G401.6 (cell line): ENCODE measurements at regions not wholly inside any gene's neighbourhood (a gene's known extent, or its start where the extent isn't known, plus 50 kb on each side); places are given as distances from the start of the nearest gene placed in this dataset.
"Not testable (repeated sequence)": the region's sequence is repeated elsewhere in the genome, so short reads cannot be mapped to it uniquely, and the experiment has no call there.

Experiments used
- FAIRE-seq: peaks from 2 replicates; lab custom pipeline; 2012; peaks lifted over from hg19 to GRCh38; lab: Jason Lieb, UNC

GRCh38 chr18:39348757-39349156 is 1783.2 kb upstream of the CELF4 start:
- FAIRE-seq = no peak

GRCh38 chr18:39347701-39348100 is 1782.1 kb upstream of the CELF4 start:
- no peak for FAIRE-seq

GRCh38 chr18:39346916-39347315 is 1781.3 kb upstream of the CELF4 start:
- FAIRE-seq = no peak

GRCh38 chr18:39345321-39345720 is 1779.7 kb upstream of the CELF4 start:
- no peak for FAIRE-seq

GRCh38 chr18:39344487-39344886 is 1778.9 kb upstream of the CELF4 start:
- FAIRE-seq = no peak

GRCh38 chr18:39341129-39341528 is 1775.5 kb upstream of the CELF4 start:
- no peak for FAIRE-seq

GRCh38 chr18:39340418-39340817 is 1774.8 kb upstream of the CELF4 start:
- no peak for FAIRE-seq

- no peak for FAIRE-seq
These were observed 1764.1 kb upstream of the CELF4 start for GRCh38 chr18:39329496-39330275.

- no peak for FAIRE-seq
These were observed 1761.2 kb upstream of the CELF4 start for GRCh38 chr18:39326772-39327171.

GRCh38 chr18:39325973-39326372 is 1760.4 kb upstream of the CELF4 start:
- FAIRE-seq = no peak

GRCh38 chr18:39319141-39319540 is 1753.5 kb upstream of the CELF4 start:
- FAIRE-seq = no peak

GRCh38 chr18:39318462-39318861 is 1752.9 kb upstream of the CELF4 start:
- no peak for FAIRE-seq

GRCh38 chr18:39318008-39318407 is 1752.4 kb upstream of the CELF4 start:
- FAIRE-seq = no peak

GRCh38 chr18:39314595-39314994 is 1749.0 kb upstream of the CELF4 start:
- FAIRE-seq = no peak

- FAIRE-seq = no peak
These were observed 1748.4 kb upstream of the CELF4 start for GRCh38 chr18:39313992-39314391.

- FAIRE-seq = no peak
These were observed 1745.6 kb upstream of the CELF4 start for GRCh38 chr18:39311111-39311712.

- FAIRE-seq = not testable (repeated sequence)
These were observed 1743.4 kb upstream of the CELF4 start for GRCh38 chr18:39308931-39309521.

GRCh38 chr18:39305766-39306165 is 1740.2 kb upstream of the CELF4 start:
- no peak for FAIRE-seq

GRCh38 chr18:39302481-39302880 is 1736.9 kb upstream of the CELF4 start:
- FAIRE-seq = no peak

GRCh38 chr18:39299152-39299551 is 1733.6 kb upstream of the CELF4 start:
- no peak for FAIRE-seq

GRCh38 chr18:39297225-39297624 is 1731.6 kb upstream of the CELF4 start:
- FAIRE-seq = no peak

- no peak for FAIRE-seq
These were observed 1730.8 kb upstream of the CELF4 start for GRCh38 chr18:39296293-39296888.

GRCh38 chr18:39276764-39277163 is 1711.2 kb upstream of the CELF4 start:
- no peak for FAIRE-seq
